ENCODE measurements at regions not wholly inside any gene's neighbourhood (a gene's known extent, or its start where the extent isn't known, plus 50 kb on each side); places are given as distances from the start of the nearest gene placed in this dataset.

DNA sequence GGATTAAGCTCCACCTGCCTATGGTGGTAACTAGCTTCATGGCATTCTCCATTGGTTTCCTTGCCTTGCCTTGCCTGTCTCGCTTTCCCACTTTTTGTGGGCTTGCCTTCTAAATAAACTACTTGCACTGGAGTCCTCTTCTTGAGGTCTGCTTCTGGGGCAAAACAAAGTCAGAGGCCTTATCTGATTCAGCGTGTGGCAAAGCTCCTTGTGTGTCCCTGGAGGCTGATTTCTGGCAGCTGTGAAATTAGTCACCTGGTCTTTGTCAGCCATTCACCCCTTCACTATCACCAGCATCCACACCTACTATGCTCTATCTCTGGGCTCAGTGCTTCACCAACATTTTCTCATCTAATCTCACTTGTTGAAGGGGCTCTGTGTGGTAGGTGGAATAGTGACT is 176.2 kb downstream of the SEC61B start:
- Histone ChIP-seq H3K27me3 (no peaks in the 10 kb centered on the region), H3K4me1 (no peaks in the 10 kb centered on the region), H3K9me3 (no peaks in the 10 kb centered on the region), H3K4me3 (no peak overlapping the region), H3K27ac (no peak overlapping the region), H3K36me3 (no peaks in the 10 kb centered on the region)
- no peak for TF ChIP-seq CTCF (IDR thresholded peaks at IDR 0.05)
- intact Hi-C loops (cut with DNase I): no loop called here
- ATAC-seq (no peak), DNase-seq (no peak)

GRCh38 chr9:99399474-99399873 is 177.4 kb downstream of the SEC61B start:
- intact Hi-C loops (cut with DNase I): no loop called here
- no peaks in the 10 kb centered on the region for H3K4me1 ChIP-seq
- no peak overlapping the region for H3K4me3 ChIP-seq
- H3K36me3 ChIP-seq: no peaks in the 10 kb centered on the region
- no peaks in the 10 kb centered on the region for H3K27me3 ChIP-seq
- no peak for TF ChIP-seq CTCF (IDR thresholded peaks at IDR 0.05)
- H3K9me3 ChIP-seq: no peaks in the 10 kb centered on the region
- no peak overlapping the region for H3K27ac ChIP-seq
- ATAC-seq: no peak
- no peak for DNase-seq

GRCh38 chr9:99400184-99400731 is 178.2 kb downstream of the SEC61B start:
- DNase-seq (no peak), ATAC-seq (no peak)
- Histone ChIP-seq H3K27ac (no peak overlapping the region), H3K4me1 (no peaks in the 10 kb centered on the region), H3K9me3 (no peaks in the 10 kb centered on the region), H3K4me3 (no peak overlapping the region), H3K36me3 (no peaks in the 10 kb centered on the region), H3K27me3 (no peaks in the 10 kb centered on the region)
- intact Hi-C loops (cut with DNase I): no loop called here
- TF ChIP-seq CTCF (IDR thresholded peaks at IDR 0.05): no peak

DNA sequence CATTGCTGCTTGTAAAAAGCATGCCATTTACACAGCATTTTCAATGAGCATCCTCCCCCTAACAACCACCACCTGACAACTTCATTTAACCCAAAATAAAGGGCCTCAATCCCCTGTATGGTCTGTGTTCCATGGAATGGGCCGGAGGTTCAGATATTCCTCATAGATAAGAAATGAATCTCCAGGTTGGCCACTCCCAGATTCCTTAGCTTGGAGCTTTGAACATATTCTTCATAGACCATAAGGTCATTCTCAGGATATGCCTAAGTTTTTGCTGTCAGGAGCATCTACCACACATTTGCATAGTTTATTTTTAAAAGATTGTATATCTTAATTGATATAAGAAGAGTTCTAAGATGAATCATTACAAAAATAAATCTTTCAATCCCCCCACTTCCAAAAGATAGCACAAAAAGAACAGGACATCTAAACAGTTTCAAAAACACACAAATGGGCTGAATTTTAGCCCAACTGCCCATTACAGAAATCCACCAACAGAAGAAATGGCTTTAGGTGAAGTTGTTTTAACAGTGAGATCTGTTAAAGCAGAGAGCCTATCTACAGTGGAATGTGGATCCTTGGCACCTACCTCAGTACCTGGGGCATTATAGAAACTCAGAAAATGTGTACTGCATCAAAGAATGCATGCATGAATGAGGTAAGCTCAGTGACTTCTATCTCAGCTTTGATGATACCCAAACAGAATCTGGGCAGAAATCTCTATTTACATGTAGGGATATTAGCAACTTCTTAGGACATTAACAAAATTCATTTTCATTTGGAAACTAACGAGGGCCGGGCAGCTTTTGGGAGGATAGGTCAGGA is 179.8 kb downstream of the SEC61B start:
- TF ChIP-seq CTCF (IDR thresholded peaks at IDR 0.05): no peak
- Histone ChIP-seq H3K4me1 (no peaks in the 10 kb centered on the region), H3K27me3 (no peaks in the 10 kb centered on the region), H3K27ac (no peak overlapping the region), H3K36me3 (no peaks in the 10 kb centered on the region), H3K4me3 (no peak overlapping the region), H3K9me3 (no peaks in the 10 kb centered on the region)
- no peak for DNase-seq
- ATAC-seq: no peak
- intact Hi-C loops (cut with DNase I): no loop called here

- H3K27ac ChIP-seq: no peak overlapping the region
- H3K4me3 ChIP-seq: no peak overlapping the region
- TF ChIP-seq CTCF (IDR thresholded peaks at IDR 0.05): no peak
- no peak for ATAC-seq
- no peaks in the 10 kb centered on the region for H3K4me1 ChIP-seq
- no peaks in the 10 kb centered on the region for H3K36me3 ChIP-seq
- no peaks in the 10 kb centered on the region for H3K27me3 ChIP-seq
- H3K9me3 ChIP-seq: no peaks in the 10 kb centered on the region
- intact Hi-C loops (cut with DNase I): no loop called here
- DNase-seq: no peak
These were observed 181.3 kb downstream of the SEC61B start for GRCh38 chr9:99403371-99403770.

Measured in left lung (tissue), 4 donors.